PFSK-1 (cell line): ENCODE measurements at regions not wholly inside any gene's neighbourhood (a gene's known extent, or its start where the extent isn't known, plus 50 kb on each side); places are given as distances from the start of the nearest gene placed in this dataset.

Source experiments
- POLR2AphosphoS5 ChIP-seq: IDR thresholded peaks from 2 replicates; pipeline ENCODE4 v1.6.1; 2012; ENCODE audit warnings: low read depth, mild to moderate bottlenecking, control low read depth, low read length, moderate library complexity
- SIN3A ChIP-seq: IDR thresholded peaks from 2 replicates; pipeline ENCODE4 v1.6.1; 2012; ENCODE audit warnings: mild to moderate bottlenecking, low read length, moderate library complexity, borderline replicate concordance; ENCODE audit not compliant: insufficient read depth

- TF ChIP-seq POLR2AphosphoS5 (no peak), SIN3A (no peak)
Measured at GRCh38 chr6:3625980-3626563, 125.4 kb downstream of the PXDC1 start.
